ENCODE measurements at regions not wholly inside any gene's neighbourhood (a gene's known extent, or its start where the extent isn't known, plus 50 kb on each side); places are given as distances from the start of the nearest gene placed in this dataset.
"Not testable (repeated sequence)": the region's sequence is repeated elsewhere in the genome, so short reads cannot be mapped to it uniquely, and the experiment has no call there.

DNA sequence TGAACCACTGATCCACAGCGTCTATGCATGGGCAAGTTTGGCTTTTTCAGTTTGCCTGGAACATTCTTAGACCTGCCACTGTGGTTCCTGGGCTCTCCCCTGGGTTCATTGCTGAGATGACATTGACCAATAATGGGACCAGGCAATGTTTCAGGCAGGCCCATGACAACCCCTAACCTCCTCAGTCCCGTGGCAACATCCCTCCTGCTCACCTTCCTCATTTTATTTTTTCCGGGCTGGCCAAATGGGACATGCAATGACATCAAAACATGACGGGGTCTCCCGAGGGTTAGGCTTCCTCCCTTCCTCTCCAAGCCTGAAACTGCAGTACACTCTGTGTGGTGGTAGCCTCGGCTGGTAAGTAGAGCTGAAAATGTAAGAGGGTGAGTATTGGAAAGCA, 234.0 kb upstream of the RREB1 start:
- TF ChIP-seq, protein P1, sequence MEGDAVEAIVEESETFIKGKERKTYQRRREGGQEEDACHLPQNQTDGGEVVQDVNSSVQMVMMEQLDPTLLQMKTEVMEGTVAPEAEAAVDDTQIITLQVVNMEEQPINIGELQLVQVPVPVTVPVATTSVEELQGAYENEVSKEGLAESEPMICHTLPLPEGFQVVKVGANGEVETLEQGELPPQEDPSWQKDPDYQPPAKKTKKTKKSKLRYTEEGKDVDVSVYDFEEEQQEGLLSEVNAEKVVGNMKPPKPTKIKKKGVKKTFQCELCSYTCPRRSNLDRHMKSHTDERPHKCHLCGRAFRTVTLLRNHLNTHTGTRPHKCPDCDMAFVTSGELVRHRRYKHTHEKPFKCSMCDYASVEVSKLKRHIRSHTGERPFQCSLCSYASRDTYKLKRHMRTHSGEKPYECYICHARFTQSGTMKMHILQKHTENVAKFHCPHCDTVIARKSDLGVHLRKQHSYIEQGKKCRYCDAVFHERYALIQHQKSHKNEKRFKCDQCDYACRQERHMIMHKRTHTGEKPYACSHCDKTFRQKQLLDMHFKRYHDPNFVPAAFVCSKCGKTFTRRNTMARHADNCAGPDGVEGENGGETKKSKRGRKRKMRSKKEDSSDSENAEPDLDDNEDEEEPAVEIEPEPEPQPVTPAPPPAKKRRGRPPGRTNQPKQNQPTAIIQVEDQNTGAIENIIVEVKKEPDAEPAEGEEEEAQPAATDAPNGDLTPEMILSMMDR (IDR thresholded peaks at IDR 0.05; ENCODE audit: unreplicated experiment): no peak
- Mint-ChIP-seq H3K9me3 (ENCODE audit: low read depth) (peaks cover 6% of the 10 kb centered on the region), H3K27me3 (peaks cover 3% of the 10 kb centered on the region), H3K4me3 (ENCODE audit: low read depth) (no peak overlapping the region), H3K36me3 (ENCODE audit: insufficient read depth) (no peaks in the 10 kb centered on the region), H3K4me1 (ENCODE audit: low read depth) (no peaks in the 10 kb centered on the region), H3K27ac (no peak overlapping the region)
- DNase-seq (ENCODE audit: low spot score, unreplicated experiment): no peak

DNA sequence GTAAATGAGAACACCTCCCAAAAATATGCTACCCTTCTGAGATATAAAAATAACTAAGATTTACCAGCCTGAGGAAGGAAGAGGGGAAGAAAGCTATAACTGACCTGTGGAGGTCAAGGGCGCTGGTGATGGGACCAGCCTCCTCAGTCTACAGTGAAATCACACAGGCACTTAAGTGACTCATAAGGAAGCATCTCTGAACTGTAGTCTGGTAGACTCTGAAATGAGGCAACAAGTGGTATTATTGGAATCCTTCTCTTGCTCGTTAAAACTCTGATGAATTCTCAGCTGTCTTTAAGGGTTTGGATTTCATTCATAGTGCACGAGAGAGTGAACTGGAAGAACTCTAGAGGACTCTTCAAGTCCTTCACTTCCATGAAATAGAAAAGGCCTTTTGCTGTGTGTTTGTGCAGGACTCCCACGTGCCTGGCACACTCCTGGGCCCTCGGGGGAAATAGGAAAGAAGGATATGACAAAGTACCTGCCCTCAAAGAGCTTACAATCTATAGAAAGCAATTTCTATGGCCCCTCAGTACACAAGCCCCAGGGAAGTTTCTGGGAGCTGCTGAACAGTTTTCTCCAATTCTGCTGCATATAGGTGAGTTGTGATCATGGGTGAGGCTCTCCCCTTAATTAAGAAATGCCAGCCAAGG, 231.8 kb upstream of the RREB1 start:
- no peak overlapping the region for H3K4me3 Mint-ChIP-seq (ENCODE audit: low read depth)
- H3K9me3 Mint-ChIP-seq (ENCODE audit: low read depth): no peaks in the 10 kb centered on the region
- TF ChIP-seq, protein P1 (IDR thresholded peaks at IDR 0.05; ENCODE audit: unreplicated experiment): no peak
- DNase-seq (ENCODE audit: low spot score, unreplicated experiment): no peak
- H3K27me3 Mint-ChIP-seq: peaks cover 3% of the 10 kb centered on the region
- no peaks in the 10 kb centered on the region for H3K36me3 Mint-ChIP-seq (ENCODE audit: insufficient read depth)
- H3K4me1 Mint-ChIP-seq (ENCODE audit: low read depth): no peaks in the 10 kb centered on the region
- H3K27ac Mint-ChIP-seq: no peak overlapping the region

DNA sequence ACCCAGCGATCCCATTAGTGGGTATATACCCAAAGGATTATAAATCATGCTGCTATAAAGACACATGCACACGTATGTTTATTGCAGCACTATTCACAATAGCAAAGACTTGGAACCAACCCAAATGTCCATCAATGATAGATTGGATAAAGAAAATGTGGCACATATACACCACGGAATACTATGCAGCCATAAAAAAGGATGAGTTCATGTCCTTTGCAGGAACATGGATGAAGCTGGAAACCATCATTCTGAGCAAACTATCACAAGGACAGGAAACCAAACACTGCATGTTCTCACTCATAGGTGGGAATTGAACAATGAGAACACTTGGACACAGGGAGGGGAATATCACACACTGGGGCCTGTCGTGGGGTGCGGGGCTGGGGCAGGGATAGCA, 230.0 kb upstream of the RREB1 start:
- H3K4me3 Mint-ChIP-seq (ENCODE audit: low read depth); H3K9me3 Mint-ChIP-seq (ENCODE audit: low read depth); H3K27me3 Mint-ChIP-seq; H3K27ac Mint-ChIP-seq; DNase-seq (ENCODE audit: low spot score, unreplicated experiment); H3K36me3 Mint-ChIP-seq (ENCODE audit: insufficient read depth); H3K4me1 Mint-ChIP-seq (ENCODE audit: low read depth): not testable (repeated sequence)

DNA sequence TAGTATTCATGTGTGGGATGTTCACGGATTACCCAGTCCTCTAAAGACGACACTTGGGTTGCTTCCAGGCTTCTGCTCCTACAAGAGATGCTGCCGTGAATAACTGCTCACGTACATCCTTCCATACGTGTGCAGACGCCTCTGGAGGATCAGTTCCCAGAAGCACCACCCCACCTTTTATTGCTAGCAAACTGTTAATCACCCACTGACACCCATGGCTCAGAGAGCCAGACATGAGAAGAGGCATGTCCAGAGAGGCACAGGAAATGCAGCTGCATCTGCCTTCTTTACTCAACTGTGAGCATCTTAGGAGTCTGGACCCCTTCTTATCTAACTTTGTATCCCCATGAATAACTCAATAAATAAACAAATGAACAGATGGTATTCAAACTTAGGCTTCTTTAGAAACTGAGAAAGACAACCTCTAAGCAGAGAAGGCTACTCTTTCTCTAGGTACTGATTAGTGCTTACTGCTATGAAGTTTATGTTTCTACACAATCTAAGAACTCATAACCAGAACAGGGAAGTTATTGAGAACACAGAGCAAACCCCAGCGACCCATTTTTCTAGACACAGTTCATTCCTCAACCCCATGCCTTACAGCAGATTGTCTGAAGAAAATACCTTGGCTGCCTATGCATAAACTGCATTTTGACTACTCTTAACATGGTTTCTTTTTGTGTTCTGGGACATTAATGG, 228.7 kb upstream of the RREB1 start:
- H3K36me3 Mint-ChIP-seq (ENCODE audit: insufficient read depth): no peaks in the 10 kb centered on the region
- no peak overlapping the region for H3K27ac Mint-ChIP-seq
- no peak for DNase-seq (ENCODE audit: low spot score, unreplicated experiment)
- no peaks in the 10 kb centered on the region for H3K9me3 Mint-ChIP-seq (ENCODE audit: low read depth)
- no peaks in the 10 kb centered on the region for H3K4me1 Mint-ChIP-seq (ENCODE audit: low read depth)
- H3K4me3 Mint-ChIP-seq (ENCODE audit: low read depth): no peak overlapping the region
- H3K27me3 Mint-ChIP-seq: peaks cover 14% of the 10 kb centered on the region
- TF ChIP-seq, protein P1 (IDR thresholded peaks at IDR 0.05; ENCODE audit: unreplicated experiment): no peak

DNA sequence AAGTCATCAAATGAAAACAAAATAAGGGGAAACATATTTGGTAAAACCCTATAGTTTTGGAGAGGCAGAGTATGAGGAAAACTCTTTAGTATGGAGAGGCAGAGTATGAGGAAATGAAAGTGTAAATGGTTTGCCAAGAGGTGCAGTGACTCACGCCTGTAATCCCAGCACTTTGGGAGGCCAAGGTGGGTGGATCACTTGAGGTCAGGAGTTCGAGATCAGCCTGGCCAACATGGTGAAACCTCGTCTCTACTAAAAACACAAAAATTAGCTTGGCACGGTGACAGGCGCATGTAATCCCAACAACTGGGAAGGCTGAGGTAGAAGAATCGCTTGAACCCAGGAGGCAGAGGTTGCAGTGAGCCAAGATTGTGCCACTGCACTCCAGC, 228.2 kb upstream of the RREB1 start:
- not testable (repeated sequence) for H3K36me3 Mint-ChIP-seq (ENCODE audit: insufficient read depth); H3K27ac Mint-ChIP-seq; H3K4me3 Mint-ChIP-seq (ENCODE audit: low read depth); DNase-seq (ENCODE audit: low spot score, unreplicated experiment); H3K9me3 Mint-ChIP-seq (ENCODE audit: low read depth); H3K4me1 Mint-ChIP-seq (ENCODE audit: low read depth)
- peaks cover 14% of the 10 kb centered on the region for H3K27me3 Mint-ChIP-seq

DNA sequence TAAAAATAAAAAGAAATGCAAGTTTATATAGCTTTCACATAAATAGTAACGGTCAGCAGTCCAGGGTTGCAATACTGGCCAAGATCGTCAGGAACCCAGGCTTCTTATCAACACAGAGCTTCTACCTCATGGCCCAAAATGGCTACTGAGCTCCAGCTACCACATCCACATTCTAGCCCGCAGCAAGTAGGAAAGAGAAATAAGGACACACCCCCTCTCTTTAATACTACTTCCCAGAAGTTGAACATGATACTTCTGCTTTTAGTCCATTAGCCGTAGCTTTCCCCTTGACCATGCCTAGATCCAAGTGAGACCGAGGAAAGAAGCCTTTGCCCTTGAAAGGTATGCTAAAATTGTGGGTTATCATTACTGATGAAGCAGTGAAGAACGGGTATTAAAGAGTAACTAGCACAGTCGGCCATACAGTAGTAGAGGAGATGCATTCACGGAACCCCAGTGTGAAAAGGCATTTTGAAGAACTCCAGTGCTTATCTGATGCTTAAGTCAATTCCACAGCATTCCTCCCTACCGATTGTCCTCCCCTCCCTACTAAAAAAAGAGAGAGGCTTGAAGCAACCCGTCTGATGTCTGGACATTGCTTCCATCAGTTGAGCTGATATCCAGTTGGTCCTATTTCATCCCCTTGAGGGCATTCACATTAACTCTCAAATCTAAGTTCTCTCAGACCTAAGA, 226.9 kb upstream of the RREB1 start:
- no peaks in the 10 kb centered on the region for H3K9me3 Mint-ChIP-seq (ENCODE audit: low read depth)
- no peaks in the 10 kb centered on the region for H3K4me1 Mint-ChIP-seq (ENCODE audit: low read depth)
- no peak for DNase-seq (ENCODE audit: low spot score, unreplicated experiment)
- H3K27ac Mint-ChIP-seq: no peak overlapping the region
- peaks cover 13% of the 10 kb centered on the region for H3K27me3 Mint-ChIP-seq
- TF ChIP-seq, protein P1 (IDR thresholded peaks at IDR 0.05; ENCODE audit: unreplicated experiment): no peak
- H3K36me3 Mint-ChIP-seq (ENCODE audit: insufficient read depth): no peaks in the 10 kb centered on the region
- no peak overlapping the region for H3K4me3 Mint-ChIP-seq (ENCODE audit: low read depth)

Measured in progenitor cell of endocrine pancreas (in vitro differentiated cells).